VCaP (cell line): ENCODE measurements at regions not wholly inside any gene's neighbourhood (a gene's known extent, or its start where the extent isn't known, plus 50 kb on each side); places are given as distances from the start of the nearest gene placed in this dataset.

ENCODE experiments used
- H3K27ac ChIP-seq: fragments of 450-650 bp; 2 replicates; pipeline ENCODE4 v1.5.1; 2017
- TF ChIP-seq, protein P1 (sequence below): fragments of 450-650 bp; conservative IDR thresholded peaks from 2 replicates; pipeline ENCODE4 v1.5.1; 2017; ENCODE audit warnings: mild to moderate bottlenecking, moderate library complexity

DNA sequence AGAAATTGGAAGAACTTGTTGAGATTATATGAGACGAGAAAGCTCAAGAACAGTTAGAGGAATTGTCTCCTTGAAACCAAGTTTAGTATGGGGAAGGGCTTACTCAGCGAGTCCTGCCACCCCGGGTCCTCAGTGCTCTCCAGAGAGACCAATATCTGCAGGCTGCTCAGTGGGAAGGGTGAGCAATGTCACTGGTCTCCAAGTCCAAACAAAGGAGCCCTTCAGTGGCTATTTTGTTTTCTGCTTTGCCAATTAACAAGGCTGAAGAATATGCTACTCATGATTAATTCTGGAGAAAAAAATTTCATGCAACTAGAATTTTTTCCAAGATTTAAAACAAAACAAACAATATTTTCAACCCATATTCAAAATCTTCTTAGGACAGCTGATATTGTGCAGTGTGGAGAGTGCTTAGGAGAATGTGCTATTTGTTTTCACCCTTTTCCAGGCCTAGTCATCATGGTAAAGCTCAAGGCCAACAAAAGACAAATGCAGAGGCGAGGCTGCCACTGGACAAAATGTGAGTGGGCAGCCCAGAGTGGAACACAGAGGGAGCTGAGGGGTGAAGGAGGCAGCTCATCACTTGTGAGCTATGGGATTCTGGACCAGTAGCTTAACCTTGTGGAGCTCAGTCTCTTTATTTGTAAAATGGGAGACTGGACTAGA, 83.8 kb upstream of the TMEM17 start:
- H3K27ac ChIP-seq = no peak overlapping the region
- TF ChIP-seq, protein P1, sequence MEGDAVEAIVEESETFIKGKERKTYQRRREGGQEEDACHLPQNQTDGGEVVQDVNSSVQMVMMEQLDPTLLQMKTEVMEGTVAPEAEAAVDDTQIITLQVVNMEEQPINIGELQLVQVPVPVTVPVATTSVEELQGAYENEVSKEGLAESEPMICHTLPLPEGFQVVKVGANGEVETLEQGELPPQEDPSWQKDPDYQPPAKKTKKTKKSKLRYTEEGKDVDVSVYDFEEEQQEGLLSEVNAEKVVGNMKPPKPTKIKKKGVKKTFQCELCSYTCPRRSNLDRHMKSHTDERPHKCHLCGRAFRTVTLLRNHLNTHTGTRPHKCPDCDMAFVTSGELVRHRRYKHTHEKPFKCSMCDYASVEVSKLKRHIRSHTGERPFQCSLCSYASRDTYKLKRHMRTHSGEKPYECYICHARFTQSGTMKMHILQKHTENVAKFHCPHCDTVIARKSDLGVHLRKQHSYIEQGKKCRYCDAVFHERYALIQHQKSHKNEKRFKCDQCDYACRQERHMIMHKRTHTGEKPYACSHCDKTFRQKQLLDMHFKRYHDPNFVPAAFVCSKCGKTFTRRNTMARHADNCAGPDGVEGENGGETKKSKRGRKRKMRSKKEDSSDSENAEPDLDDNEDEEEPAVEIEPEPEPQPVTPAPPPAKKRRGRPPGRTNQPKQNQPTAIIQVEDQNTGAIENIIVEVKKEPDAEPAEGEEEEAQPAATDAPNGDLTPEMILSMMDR = no peak

DNA sequence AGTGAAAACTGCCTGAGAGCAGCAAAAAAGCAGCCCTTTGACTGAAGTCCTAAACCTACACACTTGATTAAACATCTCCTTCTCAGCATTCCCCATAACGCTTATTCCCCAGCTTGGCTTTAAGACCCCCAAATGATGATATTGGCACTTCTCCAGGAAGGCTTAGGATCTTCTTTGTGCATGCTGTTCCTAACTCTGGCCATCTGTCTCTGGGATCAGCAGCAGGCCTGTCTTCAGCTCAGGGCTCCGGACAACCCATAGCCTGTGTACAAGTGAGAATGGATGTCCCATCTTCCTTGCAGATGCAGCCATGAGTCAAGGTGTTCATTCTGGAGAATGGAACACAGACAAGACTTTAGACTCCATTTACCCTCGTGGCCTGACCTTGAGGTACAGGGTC, 81.6 kb upstream of the TMEM17 start:
- TF ChIP-seq, protein P1 = no peak
- H3K27ac ChIP-seq = no peak overlapping the region

DNA sequence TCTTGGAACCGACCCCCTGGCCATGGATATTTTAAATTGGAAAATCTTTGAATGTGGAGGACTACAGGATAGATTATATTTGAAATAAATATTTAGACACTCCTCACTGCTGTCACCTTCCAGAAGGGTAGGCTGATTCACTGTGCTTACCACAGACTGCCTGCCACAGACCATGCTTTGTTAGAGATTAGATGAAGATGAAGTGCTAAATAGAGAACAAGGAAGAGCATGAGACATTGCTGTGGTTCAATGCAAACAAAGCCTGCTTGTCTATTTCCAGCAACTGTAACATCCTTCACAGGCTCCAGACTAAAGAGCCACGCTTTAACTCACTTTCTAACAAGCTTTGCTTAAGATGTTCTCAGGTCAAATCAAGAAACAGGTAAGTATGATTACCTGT, 81.0 kb upstream of the TMEM17 start:
- H3K27ac ChIP-seq = no peak overlapping the region
- TF ChIP-seq, protein P1 = no peak

DNA sequence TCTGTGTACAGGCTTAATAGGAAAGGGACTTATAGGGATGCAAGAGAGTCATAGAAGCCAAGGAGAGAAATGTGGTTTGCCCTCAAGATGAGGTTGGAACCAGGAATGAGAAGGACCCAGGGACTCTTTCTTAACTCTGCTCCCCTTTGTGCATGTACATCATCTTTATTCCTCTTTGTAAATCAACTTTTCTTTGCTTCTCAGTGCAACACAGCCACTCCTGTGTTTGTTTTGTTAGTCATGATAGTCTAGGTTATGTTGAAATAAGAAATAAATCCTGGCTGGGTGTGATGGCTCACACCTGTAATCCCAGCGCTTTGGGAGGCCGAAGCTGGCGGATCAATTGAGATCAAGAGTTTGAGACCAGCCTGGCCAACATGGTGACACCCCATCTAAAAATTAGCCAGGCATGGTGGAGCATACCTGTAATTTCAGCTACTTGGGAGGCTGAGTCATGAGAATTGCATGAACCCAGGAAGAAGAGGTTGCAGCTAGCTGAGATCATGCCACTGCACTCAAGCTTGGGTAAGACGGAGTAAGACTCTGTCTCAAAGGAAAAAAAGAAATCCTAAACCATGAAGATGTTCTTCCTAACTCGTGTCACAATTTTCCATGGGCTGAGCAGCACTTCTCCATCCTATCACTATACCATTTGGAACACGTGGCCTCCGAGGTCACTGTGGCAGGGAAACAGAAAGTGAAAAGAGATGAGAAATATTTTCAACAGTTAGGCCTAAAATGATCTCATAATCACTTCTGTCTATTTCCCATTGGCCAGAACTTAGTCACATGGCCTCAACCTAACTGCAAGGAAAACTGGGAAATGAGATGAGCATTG, 73.0 kb upstream of the TMEM17 start:
- H3K27ac ChIP-seq = no peak overlapping the region
- TF ChIP-seq, protein P1 = no peak

DNA sequence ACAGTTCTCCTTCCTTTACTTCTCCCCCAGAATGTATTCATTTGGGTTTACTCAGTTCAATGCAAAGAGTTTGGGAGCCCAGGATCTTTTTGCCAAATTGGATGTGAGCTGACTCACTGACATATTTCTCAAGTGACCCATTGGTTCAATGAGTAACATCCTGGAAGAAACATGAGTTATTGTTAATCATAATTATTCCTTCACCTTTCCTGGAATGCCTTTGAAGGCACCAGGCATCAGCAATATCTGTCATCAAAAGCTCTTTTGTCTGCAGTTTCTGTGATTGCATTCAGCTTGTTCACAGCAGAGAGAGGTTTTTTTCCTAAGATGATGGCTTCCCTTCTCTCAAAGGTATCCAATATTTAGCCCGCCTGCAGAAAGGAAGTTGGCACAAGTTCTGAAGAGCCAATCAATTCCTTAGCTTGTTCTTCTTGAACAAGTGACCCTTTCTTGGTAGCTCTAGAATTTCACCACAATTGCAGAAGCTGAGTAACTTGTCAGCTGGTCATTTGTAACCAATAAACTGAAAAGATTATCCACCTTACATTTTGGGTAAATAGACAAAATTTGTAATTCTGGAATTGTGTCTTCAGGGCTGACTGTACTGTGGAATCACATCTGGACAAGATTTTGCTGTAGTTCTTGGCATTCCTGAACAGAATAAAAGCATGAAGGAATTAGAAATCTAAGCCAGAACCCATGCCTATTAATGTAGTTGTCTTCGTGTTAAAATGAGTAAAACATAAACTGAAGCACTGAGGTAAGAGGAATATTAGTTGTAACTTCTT, 72.2 kb upstream of the TMEM17 start:
- H3K27ac ChIP-seq = no peak overlapping the region
- TF ChIP-seq, protein P1 = no peak

DNA sequence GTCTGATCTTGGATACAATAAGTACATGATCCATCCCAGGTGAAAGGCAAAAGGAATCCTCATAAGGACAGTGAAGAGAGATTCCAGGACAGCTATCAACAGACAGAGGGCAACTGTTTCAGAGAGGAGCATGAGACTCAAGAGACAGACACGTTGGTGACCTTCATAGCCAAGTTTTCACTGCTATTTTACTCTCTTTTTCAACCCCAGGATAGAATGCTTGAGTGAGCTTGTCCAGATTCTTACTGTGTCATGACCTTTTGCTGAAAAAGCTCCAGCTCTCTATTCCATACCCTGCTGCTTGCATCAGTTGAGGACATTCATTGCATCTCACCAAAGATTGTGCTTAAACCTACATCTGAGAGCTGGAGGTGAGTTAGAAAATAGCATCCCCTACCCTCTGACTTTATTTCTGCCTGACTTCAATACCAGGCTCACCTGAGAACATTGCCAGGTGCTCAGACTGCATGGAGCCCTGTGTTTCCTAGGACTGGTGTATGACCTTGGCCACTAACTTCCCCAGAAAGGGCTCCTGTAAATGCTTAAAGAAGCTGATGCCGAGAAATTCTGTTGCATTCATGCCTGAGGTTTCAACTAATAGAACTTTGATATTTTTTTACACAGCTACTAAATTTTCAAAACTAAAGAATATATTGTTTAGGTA, 70.4 kb upstream of the TMEM17 start:
- no peak overlapping the region for H3K27ac ChIP-seq
- TF ChIP-seq, protein P1 = no peak
